GM10248 (cell line): ENCODE measurements at regions not wholly inside any gene's neighbourhood (a gene's known extent, or its start where the extent isn't known, plus 50 kb on each side); places are given as distances from the start of the nearest gene placed in this dataset.

Experiments used
- CTCF ChIA-PET: fragments of 300-600 bp; sonication (Branson Sonifier 250); formaldehyde crosslinking; extraction: SDS; loops from one replicate; lab custom pipeline; 2021; ENCODE audit warnings: antibody characterized with exemption; lab: Yijun Ruan, JAX
- POLR2A ChIA-PET: fragments of 350-650 bp; sonication (Branson Sonifier 250); formaldehyde crosslinking; extraction: SDS; loops from one replicate; lab custom pipeline; 2020; ENCODE audit warnings: antibody characterized with exemption; lab: Yijun Ruan, JAX
- DNase-seq: peaks from one replicate; pipeline ENCODE4 v3.0.0; 2012; ENCODE audit errors: extremely low spot score
- TF ChIP-seq, protein P1 (sequence below): IDR thresholded peaks from 2 replicates; pipeline ENCODE4 v1.5.1; 2012; ENCODE audit warnings: mild to moderate bottlenecking, low read depth; ENCODE audit errors: extremely low read depth, missing control alignments, control extremely low read depth

DNA sequence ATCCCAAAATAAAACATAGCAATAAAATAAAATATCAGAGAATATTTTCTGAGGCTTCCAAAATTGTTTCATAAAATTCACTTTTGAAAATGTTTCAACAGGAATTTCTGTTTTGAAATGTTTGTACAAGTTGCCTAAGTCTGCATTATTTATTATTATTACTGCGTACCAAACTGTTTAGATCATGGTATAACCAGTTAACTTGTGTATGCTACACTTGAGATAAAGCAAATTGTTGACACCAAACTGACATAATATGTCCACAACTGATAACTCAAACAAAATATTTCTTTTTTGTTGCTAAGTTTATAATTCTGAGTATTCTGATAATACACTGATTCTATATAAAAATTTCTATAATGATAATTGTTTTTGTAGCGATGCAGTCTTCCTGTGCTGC, 531.8 kb upstream of the EYS start:
- ChIA-PET CTCF (no interaction called here), POLR2A (no interaction called here)
- TF ChIP-seq, protein P1, sequence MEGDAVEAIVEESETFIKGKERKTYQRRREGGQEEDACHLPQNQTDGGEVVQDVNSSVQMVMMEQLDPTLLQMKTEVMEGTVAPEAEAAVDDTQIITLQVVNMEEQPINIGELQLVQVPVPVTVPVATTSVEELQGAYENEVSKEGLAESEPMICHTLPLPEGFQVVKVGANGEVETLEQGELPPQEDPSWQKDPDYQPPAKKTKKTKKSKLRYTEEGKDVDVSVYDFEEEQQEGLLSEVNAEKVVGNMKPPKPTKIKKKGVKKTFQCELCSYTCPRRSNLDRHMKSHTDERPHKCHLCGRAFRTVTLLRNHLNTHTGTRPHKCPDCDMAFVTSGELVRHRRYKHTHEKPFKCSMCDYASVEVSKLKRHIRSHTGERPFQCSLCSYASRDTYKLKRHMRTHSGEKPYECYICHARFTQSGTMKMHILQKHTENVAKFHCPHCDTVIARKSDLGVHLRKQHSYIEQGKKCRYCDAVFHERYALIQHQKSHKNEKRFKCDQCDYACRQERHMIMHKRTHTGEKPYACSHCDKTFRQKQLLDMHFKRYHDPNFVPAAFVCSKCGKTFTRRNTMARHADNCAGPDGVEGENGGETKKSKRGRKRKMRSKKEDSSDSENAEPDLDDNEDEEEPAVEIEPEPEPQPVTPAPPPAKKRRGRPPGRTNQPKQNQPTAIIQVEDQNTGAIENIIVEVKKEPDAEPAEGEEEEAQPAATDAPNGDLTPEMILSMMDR: no peak
- no peak for DNase-seq

DNA sequence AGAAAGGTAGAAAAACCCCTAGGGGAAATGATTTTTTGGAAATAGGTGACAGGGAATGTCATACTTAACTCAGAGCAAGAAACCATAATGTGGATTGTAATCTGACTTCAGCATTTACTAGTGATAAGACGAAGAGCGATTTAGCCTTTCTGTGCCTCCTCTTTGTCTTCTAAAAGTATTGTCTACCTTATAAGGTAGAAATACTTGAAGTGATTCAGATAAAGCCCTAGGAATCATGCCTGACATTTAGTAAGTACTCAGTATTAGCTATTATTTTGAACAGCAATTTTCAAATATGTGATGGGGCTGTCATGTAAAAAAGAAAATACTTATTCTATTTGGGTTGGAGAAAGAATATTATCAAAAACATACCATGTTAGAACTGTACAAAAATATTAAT, 525.9 kb upstream of the EYS start:
- DNase-seq: no peak
- TF ChIP-seq, protein P1: no peak
- ChIA-PET CTCF (no interaction called here), POLR2A (no interaction called here)

DNA sequence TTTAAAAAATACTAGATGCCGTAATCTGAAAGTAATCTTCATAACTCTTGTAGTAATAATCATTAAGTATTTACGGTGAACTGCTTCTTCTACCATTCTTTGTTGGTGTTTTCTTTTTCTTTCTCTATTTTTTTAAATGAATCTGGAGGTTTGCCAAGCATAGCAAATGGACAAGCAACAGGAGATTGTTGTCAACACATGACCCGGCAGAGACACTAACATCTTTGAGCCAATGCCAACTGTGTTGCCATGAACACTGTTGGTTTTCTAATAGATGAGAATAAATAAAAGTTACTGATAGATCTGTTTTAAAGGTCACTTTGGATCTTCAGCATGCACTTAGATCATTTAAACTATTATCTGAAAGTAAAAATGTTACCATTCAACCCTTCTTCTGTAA, 523.6 kb upstream of the EYS start:
- DNase-seq: no peak
- ChIA-PET POLR2A (no interaction called here), CTCF (no interaction called here)
- TF ChIP-seq, protein P1: no peak

DNA sequence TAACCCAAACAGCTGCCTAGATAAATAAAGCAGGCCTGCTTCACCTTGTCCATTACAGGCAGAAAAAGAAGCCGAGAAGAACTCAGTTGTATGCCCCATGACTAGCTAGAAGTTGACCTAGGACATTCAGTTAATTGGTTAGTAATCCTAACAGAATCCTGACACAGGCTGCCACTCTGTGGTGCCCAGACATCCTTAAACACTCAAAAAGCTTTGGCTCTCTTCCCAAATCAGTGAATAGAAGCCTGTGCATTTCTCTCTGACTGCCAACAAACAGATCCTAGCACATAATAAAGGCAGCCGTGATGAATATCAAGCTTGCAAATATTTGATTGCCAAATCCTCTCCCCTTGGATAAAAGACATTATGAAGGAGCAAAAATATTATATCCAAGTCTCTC, 519.1 kb upstream of the EYS start:
- DNase-seq: no peak
- POLR2A ChIA-PET: no interaction called here
- TF ChIP-seq, protein P1: no peak
- CTCF ChIA-PET: no interaction called here

DNA sequence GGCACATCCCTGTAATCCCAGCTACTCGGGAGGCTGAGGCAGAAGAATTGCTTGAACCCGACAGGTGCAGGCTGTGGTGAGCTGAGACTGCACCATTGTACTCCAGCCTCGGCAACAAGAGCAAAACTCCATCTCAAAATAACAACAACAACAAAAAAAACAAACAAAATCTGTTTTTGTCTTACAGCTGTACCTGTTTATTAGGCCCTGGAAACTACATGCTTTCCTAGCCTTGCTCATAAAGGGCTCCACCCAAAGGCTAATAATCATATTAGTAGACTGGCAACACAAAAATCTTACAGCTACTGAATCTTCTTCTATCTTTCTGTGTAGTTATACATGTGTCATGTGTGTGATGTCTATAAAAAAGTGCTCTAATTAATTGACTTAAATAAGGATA, 503.9 kb upstream of the EYS start:
- DNase-seq: no peak
- ChIA-PET POLR2A (no interaction called here), CTCF (no interaction called here)

DNA sequence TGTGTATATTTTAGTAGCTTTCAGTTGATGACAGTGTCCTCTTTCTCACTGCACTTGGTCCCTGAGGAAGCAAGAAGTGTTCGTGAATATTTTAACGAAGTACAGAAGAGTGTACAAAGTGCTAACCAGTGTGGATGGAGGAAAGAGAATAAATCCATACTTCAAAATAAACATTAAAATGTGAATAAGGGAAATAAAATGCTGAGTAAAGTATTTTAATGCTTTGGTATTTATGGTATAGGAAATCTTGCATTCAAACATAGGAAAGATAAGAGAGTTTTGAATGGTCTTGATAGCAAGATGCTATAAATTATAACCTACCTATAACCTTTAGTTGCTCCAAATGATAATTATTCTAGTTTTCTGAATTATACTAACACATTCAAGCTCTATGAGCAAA, 493.4 kb upstream of the EYS start:
- ChIA-PET CTCF (interaction anchor here (1.5 kb wide), 1 partner anchor 13 kb away, joined by 4 read pairs; no protein-coding TSS in a partner anchor), POLR2A (no interaction called here)
- TF ChIP-seq, protein P1: no peak
- no peak for DNase-seq

More for the DNA sequence above, 503.9 kb upstream of the EYS start:
- TF ChIP-seq, protein P1: no peak

DNA sequence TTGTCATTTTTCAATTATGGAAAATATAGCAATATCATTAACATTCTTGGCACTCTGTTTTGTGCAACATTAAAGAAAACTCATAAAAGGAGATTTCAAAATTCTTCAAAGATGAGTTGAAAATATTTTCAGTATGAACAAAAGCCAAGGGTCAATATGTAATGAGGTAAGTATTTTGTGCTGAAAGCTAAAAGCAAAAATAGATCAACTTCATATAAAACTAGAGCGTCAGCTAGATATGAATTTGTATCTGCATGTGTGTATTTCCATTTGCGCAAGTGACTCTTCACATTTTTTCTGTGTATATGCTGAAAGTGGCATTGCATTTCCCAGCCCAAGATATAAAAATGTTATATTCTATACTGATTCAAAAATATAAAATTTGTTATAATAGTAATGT, 492.1 kb upstream of the EYS start:
- POLR2A ChIA-PET: no interaction called here
- TF ChIP-seq, protein P1: no peak
- no peak for DNase-seq
- CTCF ChIA-PET: no interaction called here
